B cell (primary cell): ENCODE measurements at regions not wholly inside any gene's neighbourhood (a gene's known extent, or its start where the extent isn't known, plus 50 kb on each side); places are given as distances from the start of the nearest gene placed in this dataset.

ENCODE experiments used
- ATAC-seq: fragments of 200-7000 bp; cut with Tn5 transposase; one replicate; pipeline ENCODE4 v1.10.0; 2021; ENCODE audit warnings: low read depth, mild to moderate bottlenecking, moderate number of reproducible peaks, moderate library complexity
- CTCF ChIA-PET: fragments of 350-600 bp; sonication (Branson Sonifier 250); formaldehyde crosslinking; loops from one replicate; lab custom pipeline; 2021; ENCODE audit warnings: antibody characterized with exemption, inconsistent platforms; lab: Charles Lee
- POLR2A ChIA-PET: fragments of 350-600 bp; sonication (Branson Sonifier 250); formaldehyde crosslinking; loops from one replicate; lab custom pipeline; 2021; ENCODE audit warnings: antibody characterized with exemption; lab: Charles Lee
- DNase-seq: peaks from one replicate; pipeline ENCODE4 v3.0.0; 2013
- H2AFZ ChIP-seq: 2 replicates; pipeline ENCODE4 v1.6.1; 2012; ENCODE audit warnings: mild to moderate bottlenecking, low read depth, low read length; ENCODE audit not compliant: insufficient read depth, poor library complexity, severe bottlenecking
- H3K27ac ChIP-seq, 2 donors: 1 replicate in 1 of 2; 2 replicates in 1 of 2; pipeline ENCODE4 v1.5.1; 2012 to 2013; ENCODE audit warnings: low read length in 2 of 2, mild to moderate bottlenecking in 2 of 2, moderate library complexity in 1 of 2
- H3K27me3 ChIP-seq, 4 experiments: fragments of 200-600 bp in 1 of 4; sonication (generic) in 1 of 4; replicated peaks in 1 of 4; 1 replicate in 2 of 4; 2 replicates in 2 of 4; pipeline versions ENCODE4 v1.6.1 to v1.7.0; 2013 to 2016; ENCODE audit warnings: low read length in 3 of 4, mild to moderate bottlenecking in 2 of 4, mixed read lengths in 1 of 4, moderate library complexity in 1 of 4; ENCODE audit not compliant: insufficient read depth in 4 of 4, control insufficient read depth in 3 of 4; ENCODE audit errors: control extremely low read depth in 1 of 4
- H3K36me3 ChIP-seq, 2 experiments: replicated peaks in 1 of 2; 1 replicate in 1 of 2; 2 replicates in 1 of 2; pipeline versions ENCODE4 v1.6.1 to v1.7.1; 2013; ENCODE audit warnings: low read length in 1 of 2; ENCODE audit not compliant: insufficient read depth in 2 of 2, control insufficient read depth in 1 of 2; ENCODE audit errors: control extremely low read depth in 1 of 2, extremely low read depth in 1 of 2
- H3K4me1 ChIP-seq, 2 donors: fragments of 200-600 bp in 1 of 2; sonication (generic) in 1 of 2; 1 replicate in 1 of 2; 2 replicates in 1 of 2; pipeline versions ENCODE4 v1.5.1 to v1.6.1; 2013 to 2017; ENCODE audit warnings: low read length in 2 of 2; ENCODE audit not compliant: control insufficient read depth in 2 of 2, insufficient read depth in 2 of 2
- H3K4me2 ChIP-seq: replicated peaks from 2 replicates; pipeline ENCODE3; 2012; ENCODE audit warnings: mild to moderate bottlenecking, low read depth, low read length; ENCODE audit not compliant: poor library complexity, severe bottlenecking
- H3K4me3 ChIP-seq, 5 experiments: fragments of 200-600 bp in 1 of 5; sonication (generic) in 1 of 5; 1 replicate in 3 of 5; 2 replicates in 2 of 5; pipeline versions ENCODE4 v1.5.1 to v1.7.0; 2011 to 2016; ENCODE audit warnings: low read length in 4 of 5, mild to moderate bottlenecking in 4 of 5, low read depth in 2 of 5, control low read depth in 1 of 5, moderate library complexity in 1 of 5; ENCODE audit not compliant: insufficient read depth in 1 of 5; ENCODE audit errors: control extremely low read depth in 1 of 5, extremely low read depth in 1 of 5
- H3K79me2 ChIP-seq: fragments of 200-600 bp; sonication (generic); one replicate; pipeline ENCODE4 v1.6.0; 2016; ENCODE audit warnings: low read length; ENCODE audit not compliant: control insufficient read depth, insufficient read depth
- H3K9ac ChIP-seq: fragments of 200-600 bp; sonication (generic); 2 replicates; pipeline ENCODE4 v1.6.1; 2017; ENCODE audit warnings: mild to moderate bottlenecking, low read length, moderate library complexity
- H3K9me3 ChIP-seq, 3 donors: one replicate each; pipeline versions ENCODE4 v1.6.1 to v1.7.1; 2013; ENCODE audit warnings: low read length in 2 of 3; ENCODE audit not compliant: control insufficient read depth in 2 of 3, insufficient read depth in 1 of 3; ENCODE audit errors: control extremely low read depth in 1 of 3
- H4K20me1 ChIP-seq: 2 replicates; pipeline ENCODE4 v1.6.0; 2012; ENCODE audit warnings: mild to moderate bottlenecking, low read length; ENCODE audit not compliant: insufficient read depth, control insufficient read depth, poor library complexity, severe bottlenecking
- H3K27ac Mint-ChIP-seq: one replicate; pipeline ENCODE4 v1.8.0; 2021; ENCODE audit warnings: mixed read lengths
- H3K27me3 Mint-ChIP-seq: one replicate; pipeline ENCODE4 v1.8.0; 2021; ENCODE audit warnings: mixed read lengths
- H3K4me1 Mint-ChIP-seq: one replicate; pipeline ENCODE4 v1.8.0; 2021; ENCODE audit warnings: mixed read lengths
- H3K4me3 Mint-ChIP-seq: one replicate; pipeline ENCODE4 v1.8.0; 2021; ENCODE audit warnings: mixed read lengths
- H3K9me3 Mint-ChIP-seq: one replicate; pipeline ENCODE4 v1.8.0; 2022; ENCODE audit warnings: mixed read lengths; ENCODE audit not compliant: insufficient read depth
- CTCF ChIP-seq: fragments of 200-600 bp; IDR thresholded peaks from one replicate; pipeline ENCODE4 v1.8.0; 2022; ENCODE audit warnings: antibody characterized with exemption, mild to moderate bottlenecking
- EZH2 ChIP-seq: IDR thresholded peaks from 2 replicates; pipeline ENCODE4 v1.6.1; 2012; ENCODE audit warnings: borderline replicate concordance, low read depth, mild to moderate bottlenecking, moderate library complexity, low read length; ENCODE audit not compliant: insufficient read depth, poor library complexity, severe bottlenecking
- WGBS: methylation state at CpG from one replicate; pipeline ENCODE4 v1.1.5; 2013; ENCODE audit warnings: missing lambda C conversion rate; ENCODE audit not compliant: insufficient coverage; 5-methylcytosine and 5-hydroxymethylcytosine counted together
- intact Hi-C: fragments of 100-400 bp; cut with micrococcal nuclease; formaldehyde crosslinking; loops from one replicate; pipeline ENCODE4 v1.10.0; 2022

GRCh38 chr3:22161315-22161714 is 410.3 kb upstream of the ZNF385D start:
- CTCF ChIA-PET, result no interaction called here
- POLR2A ChIA-PET, result no interaction called here
- TF ChIP-seq CTCF (no peak), EZH2 (no peak)

GRCh38 chr3:22170370-22170769 is 419.4 kb upstream of the ZNF385D start:
- POLR2A ChIA-PET, result no interaction called here
- no CpG with 5 or more reads among the region's 1 CpG for WGBS

More at GRCh38 chr3:22161315-22161714, 410.3 kb upstream of the ZNF385D start:
- no peaks in the 10 kb centered on the region for H3K9me3 Mint-ChIP-seq
- no peak overlapping the region for H3K27ac Mint-ChIP-seq
- H3K27me3 ChIP-seq, result no peaks in the 10 kb centered on the region
- no peaks in the 10 kb centered on the region for H3K36me3 ChIP-seq
- no peaks in the 10 kb centered on the region for H3K79me2 ChIP-seq
- H3K9ac ChIP-seq, result no peak overlapping the region
- H3K27ac ChIP-seq, result no peak overlapping the region
- DNase-seq (no peak), ATAC-seq (no peak)
- no peak overlapping the region for H3K4me3 ChIP-seq
- intact Hi-C loops, result no loop called here
- H3K4me2 ChIP-seq, result no peak overlapping the region
- no peak overlapping the region for H3K4me3 Mint-ChIP-seq
- no peaks in the 10 kb centered on the region for H3K9me3 ChIP-seq
- H4K20me1 ChIP-seq, result no peaks in the 10 kb centered on the region
- H3K4me1 ChIP-seq, result no peaks in the 10 kb centered on the region
- H3K4me1 Mint-ChIP-seq, result no peaks in the 10 kb centered on the region
- no peak overlapping the region for H2AFZ ChIP-seq
- H3K27me3 Mint-ChIP-seq, result no peaks in the 10 kb centered on the region

More at GRCh38 chr3:22170370-22170769, 419.4 kb upstream of the ZNF385D start:
- DNase-seq (no peak), ATAC-seq (no peak)
- Histone ChIP-seq H3K27ac (no peak overlapping the region), H3K9ac (no peak overlapping the region), H3K9me3 (peaks cover 0 to 8% (median 0%) of the 10 kb centered on the region in 3 donors), H3K4me3 (no peak overlapping the region), H3K79me2 (no peaks in the 10 kb centered on the region), H3K4me1 (no peaks in the 10 kb centered on the region), H3K36me3 (no peaks in the 10 kb centered on the region), H2AFZ (no peak overlapping the region), H3K4me2 (no peak overlapping the region), H3K27me3 (no peaks in the 10 kb centered on the region), H4K20me1 (no peaks in the 10 kb centered on the region)
- Mint-ChIP-seq H3K27me3 (no peaks in the 10 kb centered on the region), H3K27ac (no peak overlapping the region), H3K9me3 (peaks cover 8% of the 10 kb centered on the region), H3K4me3 (no peak overlapping the region), H3K4me1 (no peaks in the 10 kb centered on the region)
- CTCF ChIA-PET, result no interaction called here
- intact Hi-C loops, result no loop called here
- TF ChIP-seq EZH2, result no peak
- TF ChIP-seq CTCF, result no peak
